ENCODE measurements at regions not wholly inside any gene's neighbourhood (a gene's known extent, or its start where the extent isn't known, plus 50 kb on each side); places are given as distances from the start of the nearest gene placed in this dataset.

DNA sequence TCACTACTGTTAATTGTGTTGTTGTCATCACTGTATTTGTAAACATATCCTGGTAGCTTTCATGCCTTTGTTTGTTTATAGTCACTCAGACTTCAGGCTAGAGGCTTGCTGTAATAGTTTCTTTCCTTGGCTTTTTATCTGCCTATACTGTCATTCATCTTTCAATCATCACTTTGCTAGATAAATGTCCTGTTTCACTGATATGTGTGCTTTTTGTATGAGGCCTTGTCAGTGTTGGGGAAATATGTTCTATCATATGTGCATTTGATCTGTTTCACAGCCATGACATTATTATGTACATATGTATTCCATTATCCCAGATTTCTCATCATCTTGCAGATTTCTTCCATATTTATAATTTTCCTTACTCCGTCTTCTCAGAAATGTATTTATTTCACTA, 558.9 kb upstream of the LRFN5 start:
- no TSS peak for BruUV-seq (replicated peaks)

GRCh38 chr14:41037388-41037787, 569.3 kb upstream of the LRFN5 start:
- ATAC-seq (no peak), DNase-seq (no peak)
- H3K9me2 ChIP-seq (replicated peaks; ENCODE audit: low read length) = no peaks in the 10 kb centered on the region
- no peaks in the 10 kb centered on the region for H3K9me3 ChIP-seq (ENCODE audit: low read length)
- TF ChIP-seq, protein P1, sequence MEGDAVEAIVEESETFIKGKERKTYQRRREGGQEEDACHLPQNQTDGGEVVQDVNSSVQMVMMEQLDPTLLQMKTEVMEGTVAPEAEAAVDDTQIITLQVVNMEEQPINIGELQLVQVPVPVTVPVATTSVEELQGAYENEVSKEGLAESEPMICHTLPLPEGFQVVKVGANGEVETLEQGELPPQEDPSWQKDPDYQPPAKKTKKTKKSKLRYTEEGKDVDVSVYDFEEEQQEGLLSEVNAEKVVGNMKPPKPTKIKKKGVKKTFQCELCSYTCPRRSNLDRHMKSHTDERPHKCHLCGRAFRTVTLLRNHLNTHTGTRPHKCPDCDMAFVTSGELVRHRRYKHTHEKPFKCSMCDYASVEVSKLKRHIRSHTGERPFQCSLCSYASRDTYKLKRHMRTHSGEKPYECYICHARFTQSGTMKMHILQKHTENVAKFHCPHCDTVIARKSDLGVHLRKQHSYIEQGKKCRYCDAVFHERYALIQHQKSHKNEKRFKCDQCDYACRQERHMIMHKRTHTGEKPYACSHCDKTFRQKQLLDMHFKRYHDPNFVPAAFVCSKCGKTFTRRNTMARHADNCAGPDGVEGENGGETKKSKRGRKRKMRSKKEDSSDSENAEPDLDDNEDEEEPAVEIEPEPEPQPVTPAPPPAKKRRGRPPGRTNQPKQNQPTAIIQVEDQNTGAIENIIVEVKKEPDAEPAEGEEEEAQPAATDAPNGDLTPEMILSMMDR (conservative IDR thresholded peaks at IDR 0.05; ENCODE audit: low read depth, low read length) = no peak
- TF ChIP-seq EZH2 (IDR thresholded peaks at IDR 0.05; ENCODE audit: low read length, unreplicated experiment) = no peak
- TF ChIP-seq EZH2phosphoT487 (IDR thresholded peaks at IDR 0.05; ENCODE audit: borderline replicate concordance, low read length) = no peak
- H3K79me2 ChIP-seq (ENCODE audit: low read length) = no peaks in the 10 kb centered on the region
- H4K20me1 ChIP-seq (ENCODE audit: low read length) = no peaks in the 10 kb centered on the region
- no peaks in the 10 kb centered on the region for H3K36me3 ChIP-seq (ENCODE audit: low read depth, low read length)
- no peak overlapping the region for H2AFZ ChIP-seq (ENCODE audit: low read length)
- no peaks in the 10 kb centered on the region for H3K27me3 ChIP-seq (ENCODE audit: low read length)
- BruUV-seq (replicated peaks) = no TSS peak
- H3K9ac ChIP-seq (ENCODE audit: low read length) = no peak overlapping the region
- no peaks in the 10 kb centered on the region for H3K4me1 ChIP-seq (ENCODE audit: insufficient read depth, low read length)
- H3K4me2 ChIP-seq (ENCODE audit: low read length) = no peak overlapping the region
- intact Hi-C loops (cut with micrococcal nuclease) = no loop called here
- H3K4me3 ChIP-seq (ENCODE audit: low read length) = no peak overlapping the region
- ChIA-PET POLR2A (ENCODE audit: unreplicated experiment) (no interaction called here), CTCF (no interaction called here)
- no peaks in the 10 kb centered on the region for H3F3A ChIP-seq (ENCODE audit: low read length, unreplicated experiment)
- no peak overlapping the region for H3K27ac ChIP-seq (ENCODE audit: low read length)

More for the DNA sequence above, 558.9 kb upstream of the LRFN5 start:
- Histone ChIP-seq H3K4me3 (ENCODE audit: low read length) (no peak overlapping the region), H3K79me2 (ENCODE audit: low read length) (no peaks in the 10 kb centered on the region), H2AFZ (ENCODE audit: low read length) (no peak overlapping the region), H3K4me1 (ENCODE audit: insufficient read depth, low read length) (no peaks in the 10 kb centered on the region), H3K9me3 (ENCODE audit: low read length) (no peaks in the 10 kb centered on the region), H3K4me2 (ENCODE audit: low read length) (no peak overlapping the region), H3F3A (ENCODE audit: low read length, unreplicated experiment) (no peaks in the 10 kb centered on the region), H4K20me1 (ENCODE audit: low read length) (no peaks in the 10 kb centered on the region), H3K36me3 (ENCODE audit: low read depth, low read length) (no peaks in the 10 kb centered on the region), H3K27me3 (ENCODE audit: low read length) (no peaks in the 10 kb centered on the region), H3K27ac (ENCODE audit: low read length) (no peak overlapping the region), H3K9ac (ENCODE audit: low read length) (no peak overlapping the region), H3K9me2 (replicated peaks; ENCODE audit: low read length) (no peaks in the 10 kb centered on the region)
- intact Hi-C loops (cut with micrococcal nuclease) = no loop called here
- CTCF ChIA-PET = no interaction called here
- POLR2A ChIA-PET (ENCODE audit: unreplicated experiment) = no interaction called here
- ATAC-seq (no peak), DNase-seq (no peak)
- TF ChIP-seq EZH2phosphoT487 (IDR thresholded peaks at IDR 0.05; ENCODE audit: borderline replicate concordance, low read length) (no peak), EZH2 (IDR thresholded peaks at IDR 0.05; ENCODE audit: low read length, unreplicated experiment) (no peak)
- TF ChIP-seq, protein P1 (conservative IDR thresholded peaks at IDR 0.05; ENCODE audit: low read depth, low read length) = no peak

- POLR2A ChIA-PET (ENCODE audit: unreplicated experiment) = no interaction called here
- Histone ChIP-seq H3K36me3 (ENCODE audit: low read depth, low read length) (no peaks in the 10 kb centered on the region), H4K20me1 (ENCODE audit: low read length) (no peaks in the 10 kb centered on the region), H3K79me2 (ENCODE audit: low read length) (no peaks in the 10 kb centered on the region), H3K4me1 (ENCODE audit: insufficient read depth, low read length) (no peaks in the 10 kb centered on the region), H3K9me3 (ENCODE audit: low read length) (no peaks in the 10 kb centered on the region), H2AFZ (ENCODE audit: low read length) (no peak overlapping the region), H3F3A (ENCODE audit: low read length, unreplicated experiment) (no peaks in the 10 kb centered on the region), H3K9ac (ENCODE audit: low read length) (no peak overlapping the region), H3K4me2 (ENCODE audit: low read length) (no peak overlapping the region), H3K27ac (ENCODE audit: low read length) (no peak overlapping the region), H3K27me3 (ENCODE audit: low read length) (no peaks in the 10 kb centered on the region), H3K9me2 (replicated peaks; ENCODE audit: low read length) (no peaks in the 10 kb centered on the region), H3K4me3 (ENCODE audit: low read length) (no peak overlapping the region)
- CTCF ChIA-PET = no interaction called here
- TF ChIP-seq EZH2 (IDR thresholded peaks at IDR 0.05; ENCODE audit: low read length, unreplicated experiment) (no peak), EZH2phosphoT487 (IDR thresholded peaks at IDR 0.05; ENCODE audit: borderline replicate concordance, low read length) (no peak)
- TF ChIP-seq, protein P1 (conservative IDR thresholded peaks at IDR 0.05; ENCODE audit: low read depth, low read length) = no peak
- BruUV-seq (replicated peaks) = no TSS peak
- intact Hi-C loops (cut with micrococcal nuclease) = no loop called here
- ATAC-seq = no peak
- DNase-seq = no peak
These were observed 571.7 kb upstream of the LRFN5 start for GRCh38 chr14:41034969-41035368.
